Upper lobe of left lung (tissue), 6 donors: ENCODE measurements at regions not wholly inside any gene's neighbourhood (a gene's known extent, or its start where the extent isn't known, plus 50 kb on each side); places are given as distances from the start of the nearest gene placed in this dataset.
A peak's percentile ranks its signal among the peaks of the same experiment; 100 is the strongest.

Experiments used
- ATAC-seq, 2 donors: fragments of 200-7000 bp; cut with Tn5 transposase; one replicate each; pipeline ENCODE4 v1.9.1; 2022; ENCODE audit warnings: mild to moderate bottlenecking in 2 of 2, moderate library complexity in 2 of 2; ENCODE audit not compliant: low FRiP score in 2 of 2
- DNase-seq, 2 donors: peaks; one replicate each; pipeline ENCODE4 v3.0.0-alpha.2; 2019 to 2020
- H3K27ac ChIP-seq, 4 donors: fragments of 200-600 bp; sonication (generic); one replicate each; pipeline ENCODE4 v1.5.1; 2016 to 2019
- H3K27me3 ChIP-seq, 4 donors: fragments of 200-600 bp; sonication (generic); one replicate each; pipeline ENCODE4 v1.5.1; 2017 to 2019
- H3K36me3 ChIP-seq, 4 donors: fragments of 200-600 bp; sonication (generic); one replicate each; pipeline ENCODE4 v1.5.1; 2016 to 2019
- H3K4me1 ChIP-seq, 4 donors: fragments of 200-600 bp; sonication (generic); one replicate each; pipeline ENCODE4 v1.5.1; 2018 to 2019
- H3K4me3 ChIP-seq, 4 donors: fragments of 200-600 bp; sonication (generic); one replicate each; pipeline ENCODE4 v1.5.1; 2017 to 2019; ENCODE audit warnings: mild to moderate bottlenecking in 2 of 4, moderate library complexity in 1 of 4
- H3K9me3 ChIP-seq, 4 donors: fragments of 200-600 bp; sonication (generic); one replicate each; pipeline ENCODE4 v1.5.1; 2018 to 2019
- EP300 ChIP-seq, 4 donors: sonication (generic); formaldehyde crosslinking; IDR thresholded peaks; one replicate each; pipeline ENCODE4 v1.5.1; 2017; ENCODE audit warnings: antibody characterized with exemption in 4 of 4, control low read depth in 2 of 4
- POLR2A ChIP-seq, 4 donors: fragments of 450-650 bp; IDR thresholded peaks; one replicate each; pipeline ENCODE4 v1.5.1; 2016 to 2017; ENCODE audit warnings: antibody characterized with exemption in 4 of 4, mild to moderate bottlenecking in 2 of 4
- POLR2AphosphoS5 ChIP-seq, 2 donors: sonication (generic); formaldehyde crosslinking; IDR thresholded peaks; one replicate each; pipeline ENCODE4 v1.5.1; 2017; ENCODE audit warnings: antibody characterized with exemption in 2 of 2
- WGBS, 2 donors: methylation state at CpG; one replicate each; pipeline ENCODE4 v1.1.5; 2017 to 2018; 5-methylcytosine and 5-hydroxymethylcytosine counted together
- TF ChIP-seq, protein P1 (sequence below), 6 experiments: fragments of 450-650 bp in 4 of 6; fragments of 200-600 bp in 2 of 6; sonication (generic) in 2 of 6; IDR thresholded peaks; one replicate each; pipeline ENCODE4 v1.5.1; 2016 to 2019; ENCODE audit warnings: antibody characterized with exemption in 6 of 6
- donor health status: DM: no; HTN: no; CAD: no; lungs with moderate emphysema.
- donor health status: DM: no; HTN: yes; CAD: no; lungs with severe emphysema.

GRCh38 chr11:129273322-129273721 is 81.2 kb upstream of the ARHGAP32 start:
- H3K4me3 ChIP-seq: no peak overlapping the region
- ATAC-seq: no peak
- no peaks in the 10 kb centered on the region for H3K27me3 ChIP-seq
- no peak for DNase-seq
- H3K4me1 ChIP-seq: peaks cover 13 to 23% (median 17%) of the 10 kb centered on the region in 4 donors
- no peak overlapping the region for H3K27ac ChIP-seq
- H3K9me3 ChIP-seq: no peaks in the 10 kb centered on the region
- TF ChIP-seq, protein P1, sequence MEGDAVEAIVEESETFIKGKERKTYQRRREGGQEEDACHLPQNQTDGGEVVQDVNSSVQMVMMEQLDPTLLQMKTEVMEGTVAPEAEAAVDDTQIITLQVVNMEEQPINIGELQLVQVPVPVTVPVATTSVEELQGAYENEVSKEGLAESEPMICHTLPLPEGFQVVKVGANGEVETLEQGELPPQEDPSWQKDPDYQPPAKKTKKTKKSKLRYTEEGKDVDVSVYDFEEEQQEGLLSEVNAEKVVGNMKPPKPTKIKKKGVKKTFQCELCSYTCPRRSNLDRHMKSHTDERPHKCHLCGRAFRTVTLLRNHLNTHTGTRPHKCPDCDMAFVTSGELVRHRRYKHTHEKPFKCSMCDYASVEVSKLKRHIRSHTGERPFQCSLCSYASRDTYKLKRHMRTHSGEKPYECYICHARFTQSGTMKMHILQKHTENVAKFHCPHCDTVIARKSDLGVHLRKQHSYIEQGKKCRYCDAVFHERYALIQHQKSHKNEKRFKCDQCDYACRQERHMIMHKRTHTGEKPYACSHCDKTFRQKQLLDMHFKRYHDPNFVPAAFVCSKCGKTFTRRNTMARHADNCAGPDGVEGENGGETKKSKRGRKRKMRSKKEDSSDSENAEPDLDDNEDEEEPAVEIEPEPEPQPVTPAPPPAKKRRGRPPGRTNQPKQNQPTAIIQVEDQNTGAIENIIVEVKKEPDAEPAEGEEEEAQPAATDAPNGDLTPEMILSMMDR (IDR thresholded peaks at IDR 0.05): no peak
- TF ChIP-seq POLR2A (IDR thresholded peaks at IDR 0.05): no peak
- TF ChIP-seq POLR2AphosphoS5 (IDR thresholded peaks at IDR 0.05): no peak
- TF ChIP-seq EP300 (IDR thresholded peaks at IDR 0.05): no peak
- H3K36me3 ChIP-seq: no peaks in the 10 kb centered on the region

DNA sequence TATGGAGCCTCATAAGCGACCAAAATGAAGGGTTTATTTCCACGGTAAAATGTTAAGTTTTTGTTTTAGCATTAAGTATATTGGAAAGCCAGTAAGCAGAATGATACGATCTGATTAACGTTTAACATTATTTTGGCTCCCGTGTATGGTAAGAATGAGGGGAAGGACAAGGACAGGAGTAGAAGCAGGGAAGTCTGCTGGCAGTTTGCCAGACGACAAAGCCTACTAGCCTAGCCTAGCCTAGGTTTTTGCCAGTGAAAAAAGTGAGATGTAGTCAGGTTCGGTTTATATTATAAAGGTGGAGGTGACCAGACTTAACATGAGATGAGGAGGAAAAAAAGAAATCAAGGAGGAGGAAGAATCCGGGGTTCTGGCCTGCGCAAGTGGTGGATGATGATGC is 78.9 kb upstream of the ARHGAP32 start:
- Histone ChIP-seq H3K4me1 (peaks cover 8 to 11% (median 10%) of the 10 kb centered on the region in 4 donors), H3K4me3 (no peak overlapping the region), H3K9me3 (no peaks in the 10 kb centered on the region), H3K27ac (no peak overlapping the region), H3K36me3 (no peaks in the 10 kb centered on the region), H3K27me3 (no peaks in the 10 kb centered on the region)
- DNase-seq (no peak), ATAC-seq (no peak)
- 85 to 93% methylated on average over 9 of the region's 9 CpGs for WGBS, 2 donors
- no peak for TF ChIP-seq POLR2A (IDR thresholded peaks at IDR 0.05)
- no peak for TF ChIP-seq POLR2AphosphoS5 (IDR thresholded peaks at IDR 0.05)
- TF ChIP-seq EP300 (IDR thresholded peaks at IDR 0.05): no peak
- TF ChIP-seq, protein P1 (IDR thresholded peaks at IDR 0.05): no peak

GRCh38 chr11:129270446-129270845 is 78.3 kb upstream of the ARHGAP32 start:
- TF ChIP-seq, protein P1 (IDR thresholded peaks at IDR 0.05): no peak
- TF ChIP-seq EP300 (IDR thresholded peaks at IDR 0.05) (no peak), POLR2AphosphoS5 (IDR thresholded peaks at IDR 0.05) (no peak)
- H3K4me1 ChIP-seq: peaks cover 7 to 9% (median 7%) of the 10 kb centered on the region in 4 donors
- H3K27me3 ChIP-seq: no peaks in the 10 kb centered on the region
- WGBS, 2 donors: 51 to 68% methylated on average over 4 of the region's 4 CpGs
- no peak overlapping the region for H3K4me3 ChIP-seq
- no peak overlapping the region for H3K27ac ChIP-seq
- DNase-seq (no peak), ATAC-seq (no peak)
- no peaks in the 10 kb centered on the region for H3K36me3 ChIP-seq
- no peaks in the 10 kb centered on the region for H3K9me3 ChIP-seq

DNA sequence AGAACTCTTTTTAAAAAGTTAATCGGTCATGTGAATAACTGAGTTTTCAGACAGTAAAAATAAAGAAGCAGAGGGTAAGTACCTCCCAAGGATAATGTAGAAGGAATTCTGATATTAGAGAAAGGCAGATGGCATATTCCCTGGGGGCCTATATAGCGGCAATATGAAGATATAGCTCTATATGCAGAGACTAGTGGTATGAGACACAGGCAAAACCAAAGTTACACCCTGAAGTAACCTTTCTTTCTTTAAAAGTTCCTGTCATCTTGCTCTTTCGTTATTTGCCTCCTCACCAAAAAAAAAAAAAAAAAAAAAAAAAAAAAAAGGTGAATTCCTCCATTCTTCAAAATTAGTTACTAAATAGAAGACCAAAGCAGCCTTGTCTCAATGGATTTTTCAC is 76.2 kb upstream of the ARHGAP32 start:
- Histone ChIP-seq H3K27ac (no peak overlapping the region), H3K4me3 (no peak overlapping the region), H3K36me3 (no peaks in the 10 kb centered on the region), H3K4me1 (peaks cover 0 to 13% (median 6%) of the 10 kb centered on the region in 4 donors), H3K27me3 (no peaks in the 10 kb centered on the region), H3K9me3 (no peaks in the 10 kb centered on the region)
- WGBS, 2 donors: 86 to 92% methylated on average over 3 of the region's 3 CpGs
- DNase-seq (no peak), ATAC-seq (no peak)
- TF ChIP-seq POLR2A (IDR thresholded peaks at IDR 0.05) (no peak), EP300 (IDR thresholded peaks at IDR 0.05) (no peak), POLR2AphosphoS5 (IDR thresholded peaks at IDR 0.05) (no peak)
- TF ChIP-seq, protein P1 (IDR thresholded peaks at IDR 0.05): no peak

GRCh38 chr11:129267716-129268115 is 75.6 kb upstream of the ARHGAP32 start:
- no peak for DNase-seq
- no peaks in the 10 kb centered on the region for H3K36me3 ChIP-seq
- no peaks in the 10 kb centered on the region for H3K27me3 ChIP-seq
- WGBS, 2 donors: 53 to 69% methylated on average over 3 of the region's 3 CpGs
- TF ChIP-seq EP300 (IDR thresholded peaks at IDR 0.05) (no peak), POLR2A (IDR thresholded peaks at IDR 0.05) (no peak), POLR2AphosphoS5 (IDR thresholded peaks at IDR 0.05) (no peak)
- TF ChIP-seq, protein P1 (IDR thresholded peaks at IDR 0.05): no peak
- H3K4me3 ChIP-seq: no peak overlapping the region
- H3K9me3 ChIP-seq: no peaks in the 10 kb centered on the region
- ATAC-seq: peak in 1 of 2 donors; percentile 38
- H3K4me1 ChIP-seq: peaks cover 0 to 13% (median 6%) of the 10 kb centered on the region in 4 donors
- H3K27ac ChIP-seq: no peak overlapping the region
